H9 (cell line): ENCODE measurements at regions not wholly inside any gene's neighbourhood (a gene's known extent, or its start where the extent isn't known, plus 50 kb on each side); places are given as distances from the start of the nearest gene placed in this dataset.

Experiments
- DNase-seq: peaks from one replicate; pipeline ENCODE4 v3.0.0-alpha.2; 2017
- H2AFZ ChIP-seq: one replicate; pipeline ENCODE4 v1.6.1; 2013; ENCODE audit warnings: mild to moderate bottlenecking, low read length, control low read depth, moderate library complexity
- H2AK5ac ChIP-seq: 2 replicates; pipeline ENCODE4 v1.6.1; 2013; ENCODE audit warnings: low read length, control low read depth, mixed read lengths; ENCODE audit not compliant: insufficient read length
- H2BK120ac ChIP-seq: one replicate; pipeline ENCODE4 v1.6.1; 2013; ENCODE audit warnings: low read depth, mild to moderate bottlenecking, low read length, control low read depth, inconsistent platforms; ENCODE audit not compliant: poor library complexity, severe bottlenecking
- H2BK12ac ChIP-seq: 2 replicates; pipeline ENCODE4 v1.6.1; 2013; ENCODE audit warnings: low read length, control low read depth, mixed read lengths, low read depth; ENCODE audit not compliant: insufficient read length
- H2BK15ac ChIP-seq: 2 replicates; pipeline ENCODE4 v1.6.1; 2013; ENCODE audit warnings: low read depth, low read length, control low read depth
- H2BK20ac ChIP-seq: one replicate; pipeline ENCODE4 v1.6.1; 2013; ENCODE audit warnings: low read depth, mild to moderate bottlenecking, low read length, control low read depth, inconsistent platforms; ENCODE audit not compliant: poor library complexity, severe bottlenecking
- H2BK5ac ChIP-seq: 2 replicates; pipeline ENCODE4 v1.6.1; 2013; ENCODE audit warnings: low read length, control low read depth, mixed read lengths; ENCODE audit not compliant: insufficient read length
- H3K14ac ChIP-seq: 2 replicates; pipeline ENCODE4 v1.6.1; 2013; ENCODE audit warnings: low read length, control low read depth; ENCODE audit not compliant: insufficient read depth
- H3K18ac ChIP-seq: 2 replicates; pipeline ENCODE4 v1.6.1; 2013; ENCODE audit warnings: low read depth, mild to moderate bottlenecking, mixed read lengths, low read length, control low read depth; ENCODE audit not compliant: insufficient read length
- H3K23ac ChIP-seq: 2 replicates; pipeline ENCODE4 v1.6.1; 2013; ENCODE audit warnings: low read length, control low read depth, mixed read lengths, low read depth; ENCODE audit not compliant: insufficient read length
- H3K23me2 ChIP-seq: 2 replicates; pipeline ENCODE4 v1.6.1; 2013; ENCODE audit warnings: low read depth, mild to moderate bottlenecking, mixed read lengths, low read length, control low read depth; ENCODE audit not compliant: insufficient read length, poor library complexity, severe bottlenecking
- H3K27ac ChIP-seq: 2 replicates; pipeline ENCODE4 v1.5.1; 2013; ENCODE audit warnings: low read length, control low read depth, mixed read lengths, low read depth; ENCODE audit not compliant: insufficient read length
- H3K27me3 ChIP-seq: 2 replicates; pipeline ENCODE4 v1.6.1; 2013; ENCODE audit warnings: low read length, control low read depth, inconsistent platforms; ENCODE audit not compliant: insufficient read depth
- H3K4ac ChIP-seq: 2 replicates; pipeline ENCODE4 v1.6.1; 2013; ENCODE audit warnings: low read depth, mild to moderate bottlenecking, control low read depth, inconsistent platforms, low read length, moderate library complexity
- H3K4me1 ChIP-seq: 2 replicates; pipeline ENCODE4 v1.6.1; 2013; ENCODE audit warnings: low read length, control low read depth, inconsistent platforms; ENCODE audit not compliant: insufficient read depth
- H3K4me2 ChIP-seq: 2 replicates; pipeline ENCODE4 v1.6.1; 2013; ENCODE audit warnings: low read length, control low read depth, mixed read lengths; ENCODE audit not compliant: insufficient read length, insufficient read depth
- H3K56ac ChIP-seq: 2 replicates; pipeline ENCODE4 v1.6.1; 2013; ENCODE audit warnings: low read depth, mild to moderate bottlenecking, mixed read lengths, low read length, control low read depth; ENCODE audit not compliant: insufficient read length
- H3K79me1 ChIP-seq: 2 replicates; pipeline ENCODE4 v1.6.1; 2013; ENCODE audit warnings: low read depth, mild to moderate bottlenecking, moderate library complexity, low read length, control low read depth, inconsistent platforms; ENCODE audit not compliant: insufficient read depth, poor library complexity, severe bottlenecking
- H3K79me2 ChIP-seq: 2 replicates; pipeline ENCODE4 v1.6.1; 2013; ENCODE audit warnings: low read length, control low read depth, inconsistent platforms; ENCODE audit not compliant: insufficient read depth
- H3K9ac ChIP-seq: 2 replicates; pipeline ENCODE4 v1.6.1; 2013; ENCODE audit warnings: low read length, control low read depth, mixed read lengths; ENCODE audit not compliant: insufficient read length; ENCODE audit errors: extremely low read depth
- H3K9me3 ChIP-seq: one replicate; pipeline ENCODE4 v1.6.1; 2013; ENCODE audit warnings: low read depth, low read length, inconsistent platforms; ENCODE audit not compliant: control insufficient read depth
- H3T11ph ChIP-seq: one replicate; pipeline ENCODE4 v1.6.1; 2013; ENCODE audit warnings: mild to moderate bottlenecking, low read length, control low read depth, inconsistent platforms
- H4K20me1 ChIP-seq: one replicate; pipeline ENCODE4 v1.6.1; 2013; ENCODE audit not compliant: control insufficient read depth, insufficient read length, insufficient read depth
- H4K5ac ChIP-seq: 2 replicates; pipeline ENCODE4 v1.6.1; 2013; ENCODE audit warnings: low read depth, mild to moderate bottlenecking, mixed read lengths, low read length, control low read depth; ENCODE audit not compliant: insufficient read length
- H4K8ac ChIP-seq: replicated peaks from 2 replicates; pipeline ENCODE4 v1.6.1; 2013; ENCODE audit warnings: low read length, control low read depth, mixed read lengths, low read depth; ENCODE audit not compliant: insufficient read length
- H4K91ac ChIP-seq: 2 replicates; pipeline ENCODE4 v1.6.1; 2013; ENCODE audit warnings: low read depth, mild to moderate bottlenecking, moderate library complexity, mixed read lengths, low read length, control low read depth; ENCODE audit not compliant: insufficient read length
- H3K27ac Mint-ChIP-seq, 3 experiments: 2 replicates in 2 of 3; 3 replicates in 1 of 3; pipeline ENCODE4 v1.8.0; 2020 to 2021; ENCODE audit warnings: mixed read lengths in 3 of 3, mild to moderate bottlenecking in 1 of 3, moderate library complexity in 1 of 3
- H3K27me3 Mint-ChIP-seq: 2 replicates; pipeline ENCODE4 v1.8.0; 2021; ENCODE audit warnings: low read depth, mild to moderate bottlenecking, moderate library complexity, mixed read lengths
- H3K36me3 Mint-ChIP-seq, 3 experiments: 2 replicates in 2 of 3; 3 replicates in 1 of 3; pipeline ENCODE4 v1.8.0; 2020 to 2021; ENCODE audit warnings: low read depth in 3 of 3, mixed read lengths in 3 of 3; ENCODE audit not compliant: insufficient read depth in 1 of 3
- H3K4me1 Mint-ChIP-seq, 2 experiments: 2 replicates each; pipeline ENCODE4 v1.8.0; 2020; ENCODE audit warnings: mixed read lengths in 2 of 2
- H3K4me3 Mint-ChIP-seq, 2 experiments: 2 replicates in 1 of 2; 3 replicates in 1 of 2; pipeline ENCODE4 v1.8.0; 2020 to 2021; ENCODE audit warnings: mild to moderate bottlenecking in 2 of 2, mixed read lengths in 2 of 2, moderate library complexity in 1 of 2
- H3K9me3 Mint-ChIP-seq, 2 experiments: 2 replicates in 1 of 2; 3 replicates in 1 of 2; pipeline ENCODE4 v1.8.0; 2020; ENCODE audit warnings: mild to moderate bottlenecking in 2 of 2, mixed read lengths in 2 of 2, moderate library complexity in 1 of 2
- WGBS: extraction: QIAGEN DNeasy Blood & Tissue Kit; methylation state at CpG from one replicate; pipeline ENCODE4 v1.1.7; 2013; ENCODE audit warnings: missing lambda C conversion rate, low lambda C conversion rate, mixed read lengths; ENCODE audit not compliant: insufficient read length; ENCODE audit errors: extremely low coverage; 5-methylcytosine and 5-hydroxymethylcytosine counted together
- TF ChIP-seq, protein P1 (sequence below): fragments of 200-600 bp; sonication (generic); conservative IDR thresholded peaks from 3 replicates; pipeline ENCODE4 v1.8.0; 2021; ENCODE audit warnings: antibody characterized with exemption, mild to moderate bottlenecking

DNA sequence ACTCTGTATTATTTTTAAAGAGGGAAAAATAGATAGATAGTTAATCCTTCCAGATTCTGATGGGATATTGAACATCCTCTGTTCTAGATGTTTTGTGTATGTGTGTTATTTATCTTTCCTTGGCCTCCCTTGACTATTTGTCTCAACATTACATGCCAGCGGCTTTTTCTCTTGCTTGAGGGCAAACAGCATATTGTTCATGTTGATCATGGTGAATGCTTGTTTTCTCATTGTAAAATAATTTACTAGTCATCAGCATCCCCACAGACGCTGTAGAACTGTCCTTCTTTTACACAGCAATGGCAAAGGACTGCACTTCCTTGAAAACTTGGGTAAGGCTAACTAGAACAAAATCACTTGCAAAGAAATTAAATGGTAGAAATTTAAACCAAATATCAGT lies 1376.4 kb upstream of the GOT2 start:
- H2BK12ac ChIP-seq = no peak overlapping the region
- no peaks in the 10 kb centered on the region for H3K4me1 ChIP-seq
- H3K23me2 ChIP-seq = no peaks in the 10 kb centered on the region
- H3K27me3 ChIP-seq = no peaks in the 10 kb centered on the region
- H3K4me3 Mint-ChIP-seq = no peak overlapping the region
- no peak overlapping the region for H3T11ph ChIP-seq
- H4K5ac ChIP-seq = no peak overlapping the region
- H3K4me2 ChIP-seq = no peak overlapping the region
- no peaks in the 10 kb centered on the region for H3K79me1 ChIP-seq
- H3K4ac ChIP-seq = no peak overlapping the region
- no peak overlapping the region for H4K91ac ChIP-seq
- no peak overlapping the region for H3K27ac ChIP-seq
- no peak overlapping the region for H2AFZ ChIP-seq
- H4K20me1 ChIP-seq = no peaks in the 10 kb centered on the region
- H2BK20ac ChIP-seq = no peak overlapping the region
- H3K9me3 ChIP-seq = no peaks in the 10 kb centered on the region
- H3K79me2 ChIP-seq = no peaks in the 10 kb centered on the region
- H3K56ac ChIP-seq = no peak overlapping the region
- H3K14ac ChIP-seq = no peak overlapping the region
- H3K9ac ChIP-seq = no peak overlapping the region
- no peak overlapping the region for H3K23ac ChIP-seq
- peaks cover 0 to 2% (median 0%) of the 10 kb centered on the region in 3 experiments; a peak in 2 of 7 replicates for H3K36me3 Mint-ChIP-seq
- H3K4me1 Mint-ChIP-seq = peaks cover 2 to 8% of the 10 kb centered on the region in 2 experiments; a peak in 1 of 4 replicates
- H3K18ac ChIP-seq = no peak overlapping the region
- H4K8ac ChIP-seq = no peak overlapping the region
- H3K27ac Mint-ChIP-seq = no peak overlapping the region
- H2BK15ac ChIP-seq = no peak overlapping the region
- no peaks in the 10 kb centered on the region for H3K27me3 Mint-ChIP-seq
- WGBS = no CpG with 5 or more reads among the region's 2 CpGs
- DNase-seq = no peak
- H2BK5ac ChIP-seq = no peak overlapping the region
- H3K9me3 Mint-ChIP-seq = peaks cover 2 to 3% of the 10 kb centered on the region in 2 experiments; a peak in 1 of 5 replicates
- H2BK120ac ChIP-seq = no peak overlapping the region
- H2AK5ac ChIP-seq = no peak overlapping the region
- TF ChIP-seq, protein P1, sequence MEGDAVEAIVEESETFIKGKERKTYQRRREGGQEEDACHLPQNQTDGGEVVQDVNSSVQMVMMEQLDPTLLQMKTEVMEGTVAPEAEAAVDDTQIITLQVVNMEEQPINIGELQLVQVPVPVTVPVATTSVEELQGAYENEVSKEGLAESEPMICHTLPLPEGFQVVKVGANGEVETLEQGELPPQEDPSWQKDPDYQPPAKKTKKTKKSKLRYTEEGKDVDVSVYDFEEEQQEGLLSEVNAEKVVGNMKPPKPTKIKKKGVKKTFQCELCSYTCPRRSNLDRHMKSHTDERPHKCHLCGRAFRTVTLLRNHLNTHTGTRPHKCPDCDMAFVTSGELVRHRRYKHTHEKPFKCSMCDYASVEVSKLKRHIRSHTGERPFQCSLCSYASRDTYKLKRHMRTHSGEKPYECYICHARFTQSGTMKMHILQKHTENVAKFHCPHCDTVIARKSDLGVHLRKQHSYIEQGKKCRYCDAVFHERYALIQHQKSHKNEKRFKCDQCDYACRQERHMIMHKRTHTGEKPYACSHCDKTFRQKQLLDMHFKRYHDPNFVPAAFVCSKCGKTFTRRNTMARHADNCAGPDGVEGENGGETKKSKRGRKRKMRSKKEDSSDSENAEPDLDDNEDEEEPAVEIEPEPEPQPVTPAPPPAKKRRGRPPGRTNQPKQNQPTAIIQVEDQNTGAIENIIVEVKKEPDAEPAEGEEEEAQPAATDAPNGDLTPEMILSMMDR = no peak
